Retina (tissue), 1 donor: ENCODE measurements at regions not wholly inside any gene's neighbourhood (a gene's known extent, or its start where the extent isn't known, plus 50 kb on each side); places are given as distances from the start of the nearest gene placed in this dataset.
"Not testable (repeated sequence)": the region's sequence is repeated elsewhere in the genome, so short reads cannot be mapped to it uniquely, and the experiment has no call there.

Experiments
- DNase-seq: peaks from one replicate; pipeline ENCODE4 v3.0.0-alpha.2; 2016

DNA sequence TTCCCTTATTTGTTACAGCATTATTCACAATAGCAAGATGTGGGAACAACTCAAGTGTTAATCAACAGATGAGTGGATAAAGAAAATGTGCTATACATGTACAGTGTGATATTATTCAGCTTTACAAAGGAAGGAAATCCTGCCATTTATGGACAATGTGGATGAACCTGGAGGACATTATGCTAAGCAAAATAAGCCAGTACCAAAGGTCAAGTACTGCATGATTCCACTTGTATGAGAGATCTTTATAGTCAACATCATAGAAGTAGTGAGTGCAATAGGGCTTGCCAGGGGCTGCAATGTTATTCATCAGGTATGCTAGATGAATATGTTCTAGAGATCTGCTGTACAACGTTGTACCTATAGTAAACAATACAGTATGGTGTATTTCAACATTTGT lies 138.5 kb upstream of the AGR3 start:
- DNase-seq: no peak

DNA sequence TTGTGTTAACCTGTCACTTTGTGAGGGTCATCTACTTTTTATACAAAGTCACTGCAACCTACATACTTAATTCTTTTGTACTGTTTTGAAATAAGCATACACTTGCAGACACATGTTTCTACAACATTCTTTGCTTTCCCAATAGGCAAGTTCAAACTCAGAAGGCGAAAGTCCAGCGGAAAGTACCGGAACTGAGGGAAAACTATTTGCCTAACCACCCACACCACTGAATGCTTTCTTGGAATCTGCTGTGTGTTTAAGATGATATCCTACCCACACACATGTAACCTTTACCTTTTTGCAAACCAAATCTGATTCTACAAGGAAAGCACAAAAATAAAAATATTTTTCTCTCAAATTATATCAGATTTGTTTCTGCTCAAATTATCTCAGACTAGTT lies 139.4 kb upstream of the AGR3 start:
- DNase-seq: no peak

- DNase-seq: no peak
These were observed 141.1 kb upstream of the AGR3 start for GRCh38 chr7:17022920-17023319.

- DNase-seq: no peak
These were observed 144.5 kb upstream of the AGR3 start for GRCh38 chr7:17026269-17026668.

DNA sequence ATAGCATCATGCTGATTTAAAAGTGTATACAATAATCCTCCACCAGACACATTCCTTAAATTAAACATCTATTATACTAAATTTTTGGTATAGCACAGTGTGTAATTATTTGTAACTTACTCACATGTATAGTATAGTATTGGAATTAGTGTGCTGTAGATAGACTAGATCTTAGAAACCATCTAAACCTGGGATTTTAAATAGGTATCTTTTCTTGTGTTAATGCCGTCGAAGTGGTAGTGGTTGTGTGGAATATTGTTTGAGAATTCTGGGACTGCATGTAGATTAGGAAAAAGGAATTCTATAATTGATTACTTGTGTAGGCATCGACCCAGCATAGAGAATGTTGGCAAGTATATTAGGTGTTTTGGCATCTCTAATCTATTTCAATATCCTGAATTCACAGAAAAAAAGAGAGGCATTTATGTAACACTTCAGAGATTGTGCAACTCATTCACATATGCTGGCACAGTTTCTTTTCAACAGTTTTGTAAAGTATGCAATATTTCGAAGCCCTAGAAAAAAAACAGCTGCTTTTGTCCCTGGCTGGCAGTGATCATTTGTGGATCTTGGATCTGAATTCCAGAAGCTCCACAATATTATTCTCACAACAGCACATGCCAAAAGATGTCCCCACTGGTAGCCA lies 145.5 kb upstream of the AGR3 start:
- DNase-seq: no peak

DNA sequence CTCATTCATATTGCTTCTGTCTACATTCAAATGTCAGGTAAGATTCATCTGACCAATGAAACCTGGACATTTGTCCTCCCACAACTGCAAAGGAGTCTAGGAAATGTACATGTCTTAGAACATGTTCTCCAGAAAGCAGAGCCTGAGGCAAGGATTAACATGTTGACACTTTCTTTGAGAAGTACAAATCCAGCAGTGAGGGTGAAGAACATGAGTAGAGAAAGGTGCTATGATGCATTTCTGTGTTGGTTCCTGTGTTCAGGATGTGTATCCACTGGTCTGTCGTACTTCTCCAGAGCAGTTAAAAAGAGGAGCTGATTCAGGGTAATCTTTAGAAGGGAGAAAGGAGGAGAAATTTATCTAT lies 146.0 kb upstream of the AGR3 start:
- no peak for DNase-seq

- no peak for DNase-seq
These were observed 147.4 kb upstream of the AGR3 start for GRCh38 chr7:17029150-17029549.

DNA sequence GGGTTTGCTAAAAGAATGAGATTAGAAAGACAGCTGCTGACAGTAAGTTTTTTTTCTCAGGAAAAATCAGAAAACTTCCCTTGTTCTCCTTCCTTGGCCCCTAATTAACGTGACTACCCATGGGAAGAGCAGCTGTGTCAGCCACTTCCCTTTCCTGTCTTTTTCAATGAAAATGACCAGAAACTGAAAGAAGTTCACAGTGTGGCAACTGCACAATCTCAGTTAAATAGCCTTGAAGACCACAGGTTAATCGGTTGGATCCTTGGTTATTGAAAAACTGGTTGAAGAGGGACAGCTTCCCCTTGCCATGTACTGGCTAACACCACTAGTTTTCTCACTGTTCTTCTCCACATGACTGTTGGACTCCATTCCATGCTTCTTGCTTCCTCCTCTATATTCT lies 148.8 kb upstream of the AGR3 start:
- no peak for DNase-seq

DNA sequence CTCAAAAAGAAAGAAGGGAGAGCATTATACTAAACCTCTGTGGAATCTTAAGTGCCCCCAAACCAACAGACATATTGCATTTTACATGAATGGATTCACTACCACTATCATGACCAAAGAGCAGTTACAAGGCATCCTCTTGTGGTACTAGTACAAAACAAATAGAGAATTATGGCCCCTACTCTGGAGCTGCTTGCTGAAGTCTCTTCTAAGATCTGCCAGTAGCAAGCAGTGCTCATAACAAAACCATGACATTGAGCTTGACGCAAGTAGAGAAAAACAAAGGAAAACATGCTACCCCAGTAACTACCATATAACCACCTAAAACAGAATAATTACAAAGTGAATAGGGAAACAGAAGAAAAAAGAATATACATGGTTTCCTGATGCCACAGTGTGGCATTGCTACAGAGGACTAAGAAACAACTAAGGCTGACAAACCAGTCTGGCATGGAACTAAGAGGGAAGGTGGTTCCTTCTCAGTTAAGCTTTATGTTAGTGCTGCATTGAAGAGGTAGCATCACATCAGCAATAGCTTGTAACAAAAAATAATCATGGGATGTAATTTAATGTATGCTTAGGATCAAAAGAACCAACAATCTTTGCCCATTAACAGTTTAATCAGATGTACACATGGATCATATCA lies 150.2 kb upstream of the AGR3 start:
- no peak for DNase-seq

- DNase-seq: no peak
These were observed 151.5 kb upstream of the AGR3 start for GRCh38 chr7:17033245-17033644.

- DNase-seq: no peak
These were observed 154.8 kb upstream of the AGR3 start for GRCh38 chr7:17036584-17036983.

GRCh38 chr7:17037356-17037755 lies 155.6 kb upstream of the AGR3 start:
- DNase-seq: no peak

DNA sequence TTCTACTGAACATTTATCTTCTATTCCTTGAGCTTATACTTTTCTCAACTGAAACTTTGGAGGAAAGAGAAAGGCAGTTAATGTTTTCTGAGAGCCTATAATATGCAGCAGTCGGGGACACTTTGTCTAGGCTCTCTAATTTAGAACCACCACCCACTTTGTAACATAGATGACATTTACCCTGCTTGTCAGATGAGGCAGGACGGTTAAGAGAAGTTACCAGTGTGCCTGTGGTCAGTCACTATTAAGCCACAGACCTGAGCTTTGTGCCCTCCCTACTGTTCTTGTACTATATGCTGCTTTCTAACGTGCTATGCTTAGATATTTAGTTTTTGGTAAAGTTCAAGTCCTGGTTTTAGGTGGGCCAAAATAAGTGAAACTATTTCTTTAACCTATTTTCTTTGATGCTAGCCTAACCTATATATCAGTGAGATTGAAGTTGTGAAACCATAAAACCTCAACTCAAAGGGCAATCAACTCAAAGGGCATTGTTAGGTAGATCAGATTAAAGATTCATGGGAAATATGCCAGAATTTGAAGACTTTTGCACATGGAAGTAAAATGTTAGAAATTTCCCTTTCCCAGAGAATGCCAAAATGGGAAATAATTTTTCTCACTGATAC lies 156.5 kb upstream of the AGR3 start:
- DNase-seq: no peak

DNA sequence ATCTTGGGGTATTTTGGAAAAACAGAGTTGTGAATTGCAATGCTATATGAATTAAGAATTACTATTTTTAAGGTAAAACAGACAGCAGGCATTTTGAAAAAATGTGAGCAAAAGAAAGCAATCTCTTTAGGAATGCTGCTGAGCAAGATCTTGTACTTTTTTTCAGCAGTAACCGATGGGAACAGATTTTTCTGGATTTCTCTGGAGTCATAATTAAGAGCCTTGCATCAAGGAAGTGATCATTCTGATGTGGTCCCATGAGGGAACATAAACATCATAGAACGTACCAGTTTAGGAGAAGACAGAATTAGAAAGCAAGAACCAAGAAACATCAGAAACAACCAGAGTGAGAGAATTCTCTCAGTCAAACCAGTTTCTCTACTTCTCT lies 157.0 kb upstream of the AGR3 start:
- DNase-seq: no peak

GRCh38 chr7:17039372-17039771 lies 157.6 kb upstream of the AGR3 start:
- no peak for DNase-seq

DNA sequence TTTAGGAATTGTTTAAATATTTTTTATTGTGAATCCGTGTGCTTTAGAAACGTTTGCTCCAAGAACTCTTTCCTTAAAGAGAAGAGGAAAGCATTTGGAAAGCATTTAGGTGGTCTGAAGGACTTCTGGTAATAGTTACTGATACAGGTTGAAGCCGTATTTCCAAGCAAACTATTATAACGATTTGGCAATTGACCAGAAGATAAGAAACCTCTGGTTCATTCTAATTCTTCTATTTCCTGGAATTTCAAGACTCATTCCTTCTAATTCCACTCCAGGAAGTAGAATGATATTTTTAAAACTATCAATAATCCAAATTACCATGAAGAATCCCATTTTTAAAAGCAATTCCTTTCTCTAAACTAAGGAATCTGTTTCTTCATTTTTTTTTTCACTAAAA lies 158.9 kb upstream of the AGR3 start:
- no peak for DNase-seq

DNA sequence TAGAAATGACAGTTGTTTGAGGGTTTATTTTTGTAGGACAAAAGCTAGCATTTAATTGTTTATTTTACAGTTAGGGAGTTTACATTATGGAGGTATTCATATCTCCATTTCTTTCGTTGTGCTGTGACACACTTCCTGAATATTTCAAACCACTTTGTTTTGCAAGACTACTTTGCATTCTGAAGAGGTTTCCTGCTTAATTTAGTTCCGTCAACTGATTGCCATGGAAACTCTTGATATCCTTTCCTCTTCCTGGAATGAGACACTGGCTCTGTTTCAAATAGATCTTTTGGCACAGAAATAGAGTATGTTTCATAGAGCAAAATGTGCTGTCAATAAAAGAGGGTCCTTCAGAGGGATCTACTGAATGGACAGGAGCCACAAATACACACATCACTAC lies 159.5 kb upstream of the AGR3 start:
- DNase-seq: no peak

GRCh38 chr7:17042211-17042610 lies 160.4 kb upstream of the AGR3 start:
- no peak for DNase-seq

- no peak for DNase-seq
These were observed 161.5 kb upstream of the AGR3 start for GRCh38 chr7:17043012-17043877.

GRCh38 chr7:17044396-17044795 lies 162.6 kb upstream of the AGR3 start:
- no peak for DNase-seq

DNA sequence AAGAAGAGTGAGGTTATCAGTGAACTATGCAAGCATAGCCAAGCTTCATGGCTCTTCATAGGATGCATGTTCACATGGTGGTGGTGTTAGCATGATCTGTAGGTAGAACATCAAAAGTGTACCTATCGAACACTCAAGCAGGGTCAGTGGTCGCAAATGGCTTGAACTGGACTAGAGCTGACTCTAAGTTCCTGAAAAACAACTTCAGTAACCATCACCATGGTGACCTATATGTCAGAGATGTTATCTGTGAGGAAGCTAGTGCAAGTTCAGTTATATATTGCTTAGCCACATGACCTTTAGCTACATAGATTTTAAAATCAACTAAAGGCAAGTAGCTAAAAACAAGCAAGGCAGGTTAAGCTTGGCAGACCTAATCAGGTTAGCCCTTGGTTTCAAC lies 163.1 kb upstream of the AGR3 start:
- no peak for DNase-seq

- DNase-seq: no peak
These were observed 164.5 kb upstream of the AGR3 start for GRCh38 chr7:17046259-17046658.

DNA sequence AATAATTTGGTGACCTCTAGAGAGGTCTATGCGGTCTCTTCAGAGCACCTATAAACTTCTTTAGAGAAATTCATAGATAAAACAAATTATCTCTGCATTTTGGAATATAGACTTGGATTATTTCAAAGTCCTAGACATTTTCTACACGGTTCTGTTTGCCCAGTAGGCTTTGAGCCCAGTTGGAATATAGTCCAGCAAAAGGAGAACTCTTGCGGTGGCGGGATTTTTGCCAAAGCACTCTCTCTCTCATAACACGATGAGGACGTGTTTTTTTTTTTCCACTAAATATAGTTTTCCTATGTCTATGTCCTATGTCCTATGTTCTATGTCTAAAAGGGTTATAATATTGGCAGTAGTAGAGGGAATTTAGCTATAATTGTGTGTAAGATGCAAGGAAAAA lies 164.9 kb upstream of the AGR3 start:
- DNase-seq: no peak

DNA sequence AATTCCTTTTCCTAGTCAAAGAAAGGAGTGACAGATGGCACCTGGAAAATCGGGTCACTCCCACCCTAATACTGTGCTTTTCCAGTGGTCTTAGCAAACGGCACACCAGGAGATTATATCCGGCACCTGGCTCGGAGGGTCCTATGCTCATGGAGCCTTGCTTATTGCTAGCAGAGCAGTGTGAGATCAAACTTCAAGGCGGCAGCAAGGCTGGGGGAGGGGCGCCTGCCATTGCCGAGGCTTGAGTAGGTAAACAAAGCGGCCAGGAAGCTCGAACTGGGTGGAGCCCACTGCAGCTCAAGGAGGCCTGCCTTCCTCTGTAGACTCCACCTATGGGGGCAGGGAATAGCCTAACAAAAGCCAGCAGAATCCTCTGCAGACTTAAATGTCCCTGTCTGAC lies 171.4 kb upstream of the AGR3 start:
- not testable (repeated sequence) for DNase-seq
